ENCODE measurements at regions not wholly inside any gene's neighbourhood (a gene's known extent, or its start where the extent isn't known, plus 50 kb on each side); places are given as distances from the start of the nearest gene placed in this dataset.

GRCh38 chr13:78239714-78240113 is 321.1 kb upstream of the EDNRB start:
- TF ChIP-seq CTCF (IDR thresholded peaks at IDR 0.05; ENCODE audit: control extremely low read depth, extremely low read depth) = no peak
- no peak overlapping the region for H3K4me3 ChIP-seq
- H3K36me3 ChIP-seq (ENCODE audit: control insufficient read depth in 4 of 4, insufficient read depth in 4 of 4, low read length in 4 of 4) = no peaks in the 10 kb centered on the region
- H3K9ac ChIP-seq (ENCODE audit: insufficient read depth in 1 of 2, low read length in 2 of 2) = no peak overlapping the region
- 50 to 66% methylated on average over 2 of the region's 2 CpGs for WGBS, 2 donors
- no peaks in the 10 kb centered on the region for H3K27me3 ChIP-seq (ENCODE audit: control insufficient read depth in 3 of 3, insufficient read depth in 3 of 3, low read length in 2 of 3)
- H3K27ac ChIP-seq (ENCODE audit: low read depth in 1 of 2, low read length in 1 of 2) = no peak overlapping the region
- ATAC-seq (ENCODE audit: insufficient read depth, low FRiP score) (no peak), DNase-seq (no peak)
- no peaks in the 10 kb centered on the region for H3K9me3 ChIP-seq (ENCODE audit: control insufficient read depth in 4 of 4, insufficient read depth in 3 of 4, low read length in 3 of 4)
- no peaks in the 10 kb centered on the region for H3K4me1 ChIP-seq (ENCODE audit: control insufficient read depth in 5 of 5, insufficient read depth in 5 of 5, low read length in 5 of 5)

GRCh38 chr13:78238911-78239310 is 320.3 kb upstream of the EDNRB start:
- H3K36me3 ChIP-seq (ENCODE audit: control insufficient read depth in 4 of 4, insufficient read depth in 4 of 4, low read length in 4 of 4) = no peaks in the 10 kb centered on the region
- H3K9me3 ChIP-seq (ENCODE audit: control insufficient read depth in 4 of 4, insufficient read depth in 3 of 4, low read length in 3 of 4) = no peaks in the 10 kb centered on the region
- DNase-seq = no peak
- H3K27me3 ChIP-seq (ENCODE audit: control insufficient read depth in 3 of 3, insufficient read depth in 3 of 3, low read length in 2 of 3) = no peaks in the 10 kb centered on the region
- ATAC-seq (ENCODE audit: insufficient read depth, low FRiP score) = no peak
- TF ChIP-seq CTCF (IDR thresholded peaks at IDR 0.05; ENCODE audit: control extremely low read depth, extremely low read depth) = no peak
- no peak overlapping the region for H3K9ac ChIP-seq (ENCODE audit: insufficient read depth in 1 of 2, low read length in 2 of 2)
- WGBS, 2 donors = 34 to 55% methylated on average over 2 of the region's 2 CpGs
- H3K4me1 ChIP-seq (ENCODE audit: control insufficient read depth in 5 of 5, insufficient read depth in 5 of 5, low read length in 5 of 5) = no peaks in the 10 kb centered on the region
- no peak overlapping the region for H3K27ac ChIP-seq (ENCODE audit: low read depth in 1 of 2, low read length in 1 of 2)
- H3K4me3 ChIP-seq = no peak overlapping the region

GRCh38 chr13:78228940-78229339 is 310.3 kb upstream of the EDNRB start:
- H3K9me3 ChIP-seq (ENCODE audit: control insufficient read depth in 4 of 4, insufficient read depth in 3 of 4, low read length in 3 of 4) = no peaks in the 10 kb centered on the region
- H3K4me3 ChIP-seq = no peak overlapping the region
- no peak for TF ChIP-seq CTCF (IDR thresholded peaks at IDR 0.05; ENCODE audit: control extremely low read depth, extremely low read depth)
- DNase-seq (no peak), ATAC-seq (ENCODE audit: insufficient read depth, low FRiP score) (no peak)
- 49 to 72% methylated on average over 4 of the region's 4 CpGs for WGBS, 2 donors
- H3K9ac ChIP-seq (ENCODE audit: insufficient read depth in 1 of 2, low read length in 2 of 2) = no peak overlapping the region
- no peaks in the 10 kb centered on the region for H3K36me3 ChIP-seq (ENCODE audit: control insufficient read depth in 4 of 4, insufficient read depth in 4 of 4, low read length in 4 of 4)
- H3K27me3 ChIP-seq (ENCODE audit: control insufficient read depth in 3 of 3, insufficient read depth in 3 of 3, low read length in 2 of 3) = no peaks in the 10 kb centered on the region
- H3K27ac ChIP-seq (ENCODE audit: low read depth in 1 of 2, low read length in 1 of 2) = no peak overlapping the region
- no peaks in the 10 kb centered on the region for H3K4me1 ChIP-seq (ENCODE audit: control insufficient read depth in 5 of 5, insufficient read depth in 5 of 5, low read length in 5 of 5)

- Histone ChIP-seq H3K4me1 (ENCODE audit: control insufficient read depth in 5 of 5, insufficient read depth in 5 of 5, low read length in 5 of 5) (no peaks in the 10 kb centered on the region), H3K9me3 (ENCODE audit: control insufficient read depth in 4 of 4, insufficient read depth in 3 of 4, low read length in 3 of 4) (no peaks in the 10 kb centered on the region), H3K9ac (ENCODE audit: insufficient read depth in 1 of 2, low read length in 2 of 2) (no peak overlapping the region), H3K27ac (ENCODE audit: low read depth in 1 of 2, low read length in 1 of 2) (no peak overlapping the region), H3K36me3 (ENCODE audit: control insufficient read depth in 4 of 4, insufficient read depth in 4 of 4, low read length in 4 of 4) (no peaks in the 10 kb centered on the region), H3K27me3 (ENCODE audit: control insufficient read depth in 3 of 3, insufficient read depth in 3 of 3, low read length in 2 of 3) (no peaks in the 10 kb centered on the region), H3K4me3 (no peak overlapping the region)
- no peak for TF ChIP-seq CTCF (IDR thresholded peaks at IDR 0.05; ENCODE audit: control extremely low read depth, extremely low read depth)
- ATAC-seq (ENCODE audit: insufficient read depth, low FRiP score) (no peak), DNase-seq (no peak)
- WGBS, 2 donors = 74 to 94% methylated on average over 1 of the region's 1 CpG
These were observed 309.6 kb upstream of the EDNRB start for GRCh38 chr13:78228211-78228610.
